Smooth muscle cell (in vitro differentiated cells): ENCODE measurements at regions not wholly inside any gene's neighbourhood (a gene's known extent, or its start where the extent isn't known, plus 50 kb on each side); places are given as distances from the start of the nearest gene placed in this dataset.

Experiments used
- DNase-seq: peaks from one replicate; lab custom pipeline; 2025; ENCODE audit not compliant: unreplicated experiment; lab: John Stamatoyannopoulos, UW
- H2AFZ ChIP-seq: fragments of 200-600 bp; sonication (generic); 2 replicates; pipeline ENCODE4 v1.6.0; 2016; ENCODE audit warnings: antibody characterized with exemption, low read depth, mild to moderate bottlenecking
- H3F3A ChIP-seq: fragments of 200-600 bp; sonication (generic); 2 replicates; pipeline ENCODE4 v1.6.0; 2017; ENCODE audit warnings: antibody characterized with exemption, low read depth
- H3K27ac ChIP-seq: fragments of 200-600 bp; sonication (generic); 2 replicates; pipeline ENCODE4 v1.5.1; 2016; ENCODE audit warnings: low read depth, mild to moderate bottlenecking
- H3K27me3 ChIP-seq: fragments of 200-600 bp; sonication (generic); 2 replicates; pipeline ENCODE4 v1.6.1; 2016; ENCODE audit warnings: low read depth, mild to moderate bottlenecking
- H3K36me3 ChIP-seq: fragments of 200-600 bp; sonication (generic); 2 replicates; pipeline ENCODE4 v1.5.1; 2016; ENCODE audit warnings: low read depth
- H3K4me1 ChIP-seq: fragments of 200-600 bp; sonication (generic); 2 replicates; pipeline ENCODE4 v1.5.1; 2016; ENCODE audit warnings: low read depth
- H3K4me2 ChIP-seq: fragments of 200-600 bp; sonication (generic); 2 replicates; pipeline ENCODE4 v1.6.0; 2016; ENCODE audit warnings: mild to moderate bottlenecking
- H3K4me3 ChIP-seq: fragments of 200-600 bp; sonication (generic); 2 replicates; pipeline ENCODE4 v1.5.1; 2016; ENCODE audit warnings: mild to moderate bottlenecking
- H3K79me2 ChIP-seq: fragments of 200-600 bp; sonication (generic); 2 replicates; pipeline ENCODE4 v1.6.0; 2016; ENCODE audit warnings: low read depth, mild to moderate bottlenecking
- H3K9ac ChIP-seq: fragments of 200-600 bp; sonication (generic); 2 replicates; pipeline ENCODE4 v1.6.0; 2016; ENCODE audit warnings: low read depth
- H3K9me3 ChIP-seq: fragments of 200-600 bp; sonication (generic); replicated peaks from 2 replicates; pipeline ENCODE4 v1.5.1; 2016; ENCODE audit warnings: low read depth
- H4K20me1 ChIP-seq: fragments of 200-600 bp; sonication (generic); 2 replicates; pipeline ENCODE4 v1.6.0; 2016; ENCODE audit warnings: low read depth
- CTCF ChIP-seq: fragments of 200-600 bp; sonication (generic); IDR thresholded peaks from 2 replicates; pipeline ENCODE4 v1.5.1; 2017; ENCODE audit warnings: borderline replicate concordance, mild to moderate bottlenecking, antibody characterized with exemption; ENCODE audit not compliant: insufficient read depth, poor library complexity, severe bottlenecking
- WGBS: methylation state at CpG from one replicate; pipeline ENCODE4 v1.1.7; 2016; ENCODE audit warnings: low lambda C conversion rate; 5-methylcytosine and 5-hydroxymethylcytosine counted together

GRCh38 chr3:22319446-22319845, 568.4 kb upstream of the ZNF385D start:
- WGBS, result 86% methylated on average over 1 of the region's 1 CpG
- DNase-seq, result no peak
- no peaks in the 10 kb centered on the region for H3F3A ChIP-seq
- no peak overlapping the region for H3K27ac ChIP-seq
- no peaks in the 10 kb centered on the region for H3K36me3 ChIP-seq
- H3K4me3 ChIP-seq, result no peak overlapping the region
- no peaks in the 10 kb centered on the region for H3K27me3 ChIP-seq
- no peaks in the 10 kb centered on the region for H3K79me2 ChIP-seq
- no peaks in the 10 kb centered on the region for H3K9me3 ChIP-seq
- TF ChIP-seq CTCF, result no peak
- H3K4me2 ChIP-seq, result no peak overlapping the region
- H3K4me1 ChIP-seq, result no peaks in the 10 kb centered on the region
- no peaks in the 10 kb centered on the region for H4K20me1 ChIP-seq
- no peak overlapping the region for H3K9ac ChIP-seq
- H2AFZ ChIP-seq, result no peak overlapping the region

- Histone ChIP-seq H3K27ac (no peak overlapping the region), H3K27me3 (no peaks in the 10 kb centered on the region), H3K79me2 (no peaks in the 10 kb centered on the region), H4K20me1 (no peaks in the 10 kb centered on the region), H3K36me3 (no peaks in the 10 kb centered on the region), H3K4me3 (no peak overlapping the region), H3K9ac (no peak overlapping the region), H2AFZ (no peak overlapping the region), H3K9me3 (no peaks in the 10 kb centered on the region), H3F3A (no peaks in the 10 kb centered on the region), H3K4me2 (no peak overlapping the region), H3K4me1 (no peaks in the 10 kb centered on the region)
- 43% methylated on average over 4 of the region's 4 CpGs for WGBS
- no peak for TF ChIP-seq CTCF
- no peak for DNase-seq
Observed at GRCh38 chr3:22322861-22323260, 571.9 kb upstream of the ZNF385D start.

GRCh38 chr3:22326305-22326704, 575.3 kb upstream of the ZNF385D start:
- Histone ChIP-seq H2AFZ (no peak overlapping the region), H3K4me3 (no peak overlapping the region), H3K36me3 (no peaks in the 10 kb centered on the region), H4K20me1 (no peaks in the 10 kb centered on the region), H3K27ac (no peak overlapping the region), H3K4me1 (no peaks in the 10 kb centered on the region), H3K9ac (no peak overlapping the region), H3K79me2 (no peaks in the 10 kb centered on the region), H3K27me3 (no peaks in the 10 kb centered on the region), H3F3A (no peaks in the 10 kb centered on the region), H3K9me3 (no peaks in the 10 kb centered on the region), H3K4me2 (no peak overlapping the region)
- WGBS, result 59% methylated on average over 3 of the region's 3 CpGs
- DNase-seq, result no peak
- TF ChIP-seq CTCF, result no peak

GRCh38 chr3:22334996-22335395, 584.0 kb upstream of the ZNF385D start:
- Histone ChIP-seq H2AFZ (no peak overlapping the region), H3F3A (no peaks in the 10 kb centered on the region), H3K27me3 (no peaks in the 10 kb centered on the region), H3K4me3 (no peak overlapping the region), H3K9me3 (no peaks in the 10 kb centered on the region), H3K36me3 (no peaks in the 10 kb centered on the region), H3K4me2 (no peak overlapping the region), H4K20me1 (no peaks in the 10 kb centered on the region), H3K4me1 (no peaks in the 10 kb centered on the region), H3K27ac (no peak overlapping the region), H3K9ac (no peak overlapping the region), H3K79me2 (no peaks in the 10 kb centered on the region)
- 83% methylated on average over 1 of the region's 1 CpG for WGBS
- DNase-seq, result no peak
- no peak for TF ChIP-seq CTCF
